A673 (cell line): ENCODE measurements at regions not wholly inside any gene's neighbourhood (a gene's known extent, or its start where the extent isn't known, plus 50 kb on each side); places are given as distances from the start of the nearest gene placed in this dataset.

ENCODE experiments used
- BruUV-seq: library from RNA; stranded (reverse); fragments of 400-500 nt; replicated peaks from 2 replicates; lab custom pipeline; 2021; lab: Mats Ljungman, UMichigan
- CTCF ChIA-PET: fragments of 300-600 bp; sonication (Branson Sonifier 250); formaldehyde crosslinking; loops from one replicate; lab custom pipeline; 2022; ENCODE audit warnings: antibody characterized with exemption; lab: Charles Lee
- POLR2A ChIA-PET: fragments of 300-600 bp; sonication (Branson Sonifier 250); formaldehyde crosslinking; loops from one replicate; lab custom pipeline; 2022; ENCODE audit warnings: antibody characterized with exemption; ENCODE audit not compliant: low non-redundant PET; lab: Charles Lee
- DNase-seq: peaks from one replicate; pipeline ENCODE4 v3.0.0-alpha.2; 2015; ENCODE audit warnings: low spot score
- H3K27ac ChIP-seq: fragments of 200-600 bp; sonication (generic); 2 replicates; pipeline ENCODE4 v1.5.1; 2016; ENCODE audit warnings: mixed run types, low read depth, mild to moderate bottlenecking, mixed read lengths, antibody characterized with exemption, low read length; ENCODE audit not compliant: poor library complexity, severe bottlenecking
- H3K27me3 ChIP-seq: fragments of 200-600 bp; sonication (generic); replicated peaks from 2 replicates; pipeline ENCODE4 v1.6.1; 2017; ENCODE audit warnings: mixed run types, low read depth, mild to moderate bottlenecking, mixed read lengths, antibody characterized with exemption, low read length; ENCODE audit not compliant: insufficient read depth, poor library complexity
- H3K36me3 ChIP-seq: fragments of 200-600 bp; sonication (generic); 2 replicates; pipeline ENCODE4 v1.6.1; 2016; ENCODE audit warnings: mixed run types, mild to moderate bottlenecking, mixed read lengths, antibody characterized with exemption, low read length; ENCODE audit not compliant: insufficient read depth, poor library complexity, severe bottlenecking
- H3K4me1 ChIP-seq: fragments of 200-600 bp; sonication (generic); 2 replicates; pipeline ENCODE4 v1.6.1; 2017; ENCODE audit warnings: mixed run types, mild to moderate bottlenecking, mixed read lengths, antibody characterized with exemption, low read length; ENCODE audit not compliant: insufficient read depth, poor library complexity, severe bottlenecking
- H3K4me3 ChIP-seq: fragments of 200-600 bp; sonication (generic); 2 replicates; pipeline ENCODE4 v1.5.1; 2016; ENCODE audit warnings: low read depth, mixed run types, mild to moderate bottlenecking, mixed read lengths, low read length; ENCODE audit not compliant: poor library complexity, severe bottlenecking
- H3K9me3 ChIP-seq: fragments of 200-600 bp; sonication (generic); 2 replicates; pipeline ENCODE4 v1.6.1; 2016; ENCODE audit warnings: mixed run types, low read depth, mild to moderate bottlenecking, mixed read lengths, antibody characterized with exemption, low read length; ENCODE audit not compliant: poor library complexity, severe bottlenecking
- CTCF ChIP-seq: fragments of 300-800, 200-600 bp; sonication (generic); conservative IDR thresholded peaks from 2 replicates; pipeline ENCODE4 v1.5.1; 2017; ENCODE audit warnings: low read depth, mild to moderate bottlenecking, antibody characterized with exemption, low read length, moderate library complexity, mixed read lengths
- EZH2 ChIP-seq: fragments of 200-600 bp; sonication (generic); IDR thresholded peaks from 2 replicates; pipeline ENCODE4 v1.6.1; 2017; ENCODE audit warnings: borderline replicate concordance, low read depth, mild to moderate bottlenecking, mixed read lengths, antibody characterized with exemption, low read length; ENCODE audit not compliant: poor library complexity, severe bottlenecking
- intact Hi-C: fragments of 100-400 bp; cut with micrococcal nuclease; formaldehyde crosslinking; loops from one replicate; pipeline ENCODE4 v1.10.0; 2022; ENCODE audit not compliant: unreplicated experiment

- intact Hi-C loops, result no loop called here
- no peak for DNase-seq
- ChIA-PET CTCF (no interaction called here), POLR2A (no interaction called here)
- Histone ChIP-seq H3K9me3 (no peaks in the 10 kb centered on the region), H3K27me3 (no peaks in the 10 kb centered on the region), H3K4me1 (no peaks in the 10 kb centered on the region), H3K27ac (no peak overlapping the region), H3K36me3 (no peaks in the 10 kb centered on the region), H3K4me3 (no peak overlapping the region)
- no TSS peak for BruUV-seq
- TF ChIP-seq CTCF, result no peak
- no peak for TF ChIP-seq EZH2
Measured at GRCh38 chr13:104740641-104741222, 1674.5 kb upstream of the SLC10A2 start.

- no peak for TF ChIP-seq CTCF
- no peak for TF ChIP-seq EZH2
- Histone ChIP-seq H3K36me3 (no peaks in the 10 kb centered on the region), H3K27ac (no peak overlapping the region), H3K27me3 (no peaks in the 10 kb centered on the region), H3K4me3 (no peak overlapping the region), H3K9me3 (no peaks in the 10 kb centered on the region), H3K4me1 (no peaks in the 10 kb centered on the region)
- intact Hi-C loops, result no loop called here
- no TSS peak for BruUV-seq
- ChIA-PET POLR2A (no interaction called here), CTCF (no interaction called here)
- no peak for DNase-seq
Measured at GRCh38 chr13:104737713-104738112, 1671.5 kb upstream of the SLC10A2 start.

GRCh38 chr13:104733427-104733826 lies 1667.2 kb upstream of the SLC10A2 start:
- no TSS peak for BruUV-seq
- no peak for TF ChIP-seq CTCF
- TF ChIP-seq EZH2, result no peak
- ChIA-PET POLR2A (no interaction called here), CTCF (no interaction called here)
- Histone ChIP-seq H3K4me1 (no peaks in the 10 kb centered on the region), H3K4me3 (no peak overlapping the region), H3K27me3 (no peaks in the 10 kb centered on the region), H3K9me3 (no peaks in the 10 kb centered on the region), H3K36me3 (no peaks in the 10 kb centered on the region), H3K27ac (no peak overlapping the region)
- intact Hi-C loops, result no loop called here
- DNase-seq, result no peak
